H1 (cell line): ENCODE measurements at regions not wholly inside any gene's neighbourhood (a gene's known extent, or its start where the extent isn't known, plus 50 kb on each side); places are given as distances from the start of the nearest gene placed in this dataset.

Experiments used
- CTCF ChIA-PET: fragments of 300-600 bp; sonication (Branson Sonifier 250); formaldehyde crosslinking; loops from one replicate; lab custom pipeline; 2021; ENCODE audit not compliant: partially characterized antibody; lab: Charles Lee
- POLR2A ChIA-PET: fragments of 300-600 bp; sonication (Branson Sonifier 250); formaldehyde crosslinking; loops from one replicate; lab custom pipeline; 2021; ENCODE audit warnings: inconsistent platforms; ENCODE audit not compliant: partially characterized antibody; lab: Charles Lee
- DNase-seq, 2 experiments: peaks; one replicate each; pipeline versions ENCODE4 v3.0.0 to v3.0.0-alpha.2; 2010 to 2022; ENCODE audit warnings: low spot score in 2 of 2, low read depth in 1 of 2, mixed read lengths in 1 of 2
- FAIRE-seq: peaks from 2 replicates; lab custom pipeline; 2011; peaks lifted over from hg19 to GRCh38; lab: Jason Lieb, UNC
- H2AFZ ChIP-seq: 2 replicates; pipeline ENCODE4 v1.8.1; 2012; ENCODE audit warnings: low read length, inconsistent platforms
- H2AK5ac ChIP-seq: 2 replicates; pipeline ENCODE4 v1.6.1; 2013; ENCODE audit warnings: low read depth, low read length
- H2BK120ac ChIP-seq: replicated peaks from 2 replicates; pipeline ENCODE3; 2013; ENCODE audit warnings: low read depth, low read length, inconsistent platforms
- H2BK12ac ChIP-seq: 2 replicates; pipeline ENCODE4 v1.6.1; 2013; ENCODE audit warnings: low read depth, low read length
- H2BK15ac ChIP-seq: 2 replicates; pipeline ENCODE4 v1.6.1; 2013; ENCODE audit warnings: low read length
- H2BK20ac ChIP-seq: 2 replicates; pipeline ENCODE4 v1.6.1; 2013; ENCODE audit warnings: low read length
- H2BK5ac ChIP-seq: 2 replicates; pipeline ENCODE4 v1.6.1; 2013; ENCODE audit warnings: low read depth, low read length
- H3K14ac ChIP-seq: 2 replicates; pipeline ENCODE4 v1.6.1; 2013; ENCODE audit warnings: inconsistent platforms; ENCODE audit not compliant: insufficient read length
- H3K18ac ChIP-seq: 2 replicates; pipeline ENCODE4 v1.6.1; 2013; ENCODE audit warnings: low read length; ENCODE audit errors: extremely low read depth
- H3K23ac ChIP-seq: 2 replicates; pipeline ENCODE4 v1.6.1; 2013; ENCODE audit warnings: inconsistent platforms; ENCODE audit not compliant: insufficient read length
- H3K23me2 ChIP-seq: 2 replicates; pipeline ENCODE4 v1.6.1; 2013; ENCODE audit warnings: low read depth, low read length
- H3K27ac ChIP-seq: 2 replicates; pipeline ENCODE4 v1.6.1; 2011; ENCODE audit warnings: low read depth, low read length, inconsistent platforms
- H3K27me3 ChIP-seq, 4 experiments: replicated peaks in 1 of 4; 1 replicate in 1 of 4; 2 replicates in 3 of 4; pipeline versions ENCODE4 v1.6.1 to v1.8.1; 2011 to 2013; ENCODE audit warnings: low read length in 3 of 4, mild to moderate bottlenecking in 3 of 4, inconsistent platforms in 2 of 4, mixed read lengths in 2 of 4, moderate library complexity in 1 of 4; ENCODE audit not compliant: control insufficient read depth in 3 of 4, insufficient read depth in 3 of 4; ENCODE audit errors: extremely low read depth in 1 of 4
- H3K36me3 ChIP-seq, 4 experiments: 2 replicates each; pipeline versions ENCODE4 v1.6.1 to v1.8.1; 2011 to 2013; ENCODE audit warnings: mild to moderate bottlenecking in 4 of 4, low read length in 3 of 4, moderate library complexity in 2 of 4, control low read depth in 1 of 4, inconsistent platforms in 1 of 4; ENCODE audit not compliant: insufficient read depth in 4 of 4, control insufficient read depth in 2 of 4
- H3K4ac ChIP-seq: replicated peaks from 2 replicates; pipeline ENCODE3; 2013; ENCODE audit warnings: low read length, low read depth, mixed read lengths, inconsistent platforms; ENCODE audit not compliant: insufficient read length
- H3K4me1 ChIP-seq, 4 experiments: replicated peaks in 1 of 4; 1 replicate in 1 of 4; 2 replicates in 3 of 4; pipeline versions ENCODE4 v1.6.1 to v1.8.1; 2011 to 2013; ENCODE audit warnings: low read length in 3 of 4, inconsistent platforms in 2 of 4, mixed read lengths in 1 of 4; ENCODE audit not compliant: insufficient read depth in 4 of 4, control insufficient read depth in 3 of 4
- H3K4me2 ChIP-seq, 2 experiments: 2 replicates each; pipeline versions ENCODE4 v1.6.1 to v1.8.1; 2011 to 2013; ENCODE audit warnings: low read depth in 2 of 2, low read length in 2 of 2, control low read depth in 1 of 2, inconsistent platforms in 1 of 2, mild to moderate bottlenecking in 1 of 2; ENCODE audit not compliant: insufficient read depth in 1 of 2
- H3K4me3 ChIP-seq, 4 experiments: fragments of 200-600, 300-600 bp in 1 of 4; sonication (generic), shearing (Covaris generic), sonication (Bioruptor Twin) in 1 of 4; 2 replicates each; pipeline versions ENCODE4 v1.5.1 to v1.8.1; 2011 to 2016; ENCODE audit warnings: low read length in 4 of 4, low read depth in 3 of 4, control low read depth in 2 of 4, inconsistent platforms in 2 of 4, mild to moderate bottlenecking in 2 of 4, mixed read lengths in 1 of 4, moderate library complexity in 1 of 4; ENCODE audit not compliant: insufficient read depth in 2 of 4; ENCODE audit errors: extremely low read depth in 1 of 4
- H3K56ac ChIP-seq: replicated peaks from 2 replicates; pipeline ENCODE3; 2013; ENCODE audit warnings: low read depth, mild to moderate bottlenecking, mixed read lengths, low read length, inconsistent platforms; ENCODE audit not compliant: insufficient read length
- H3K79me1 ChIP-seq: 2 replicates; pipeline ENCODE4 v1.6.1; 2013; ENCODE audit warnings: low read depth, low read length, control low read depth
- H3K79me2 ChIP-seq, 2 experiments: 2 replicates each; pipeline versions ENCODE4 v1.6.1 to v1.8.1; 2012 to 2013; ENCODE audit warnings: low read length in 2 of 2, mild to moderate bottlenecking in 2 of 2, inconsistent platforms in 1 of 2; ENCODE audit not compliant: insufficient read depth in 2 of 2, control insufficient read depth in 1 of 2
- H3K9ac ChIP-seq, 4 experiments: replicated peaks in 1 of 4; 1 replicate in 1 of 4; 2 replicates in 3 of 4; pipeline versions ENCODE4 v1.6.1 to v1.8.1; 2011 to 2013; ENCODE audit warnings: low read depth in 3 of 4, low read length in 3 of 4, control low read depth in 2 of 4, mild to moderate bottlenecking in 2 of 4, moderate library complexity in 2 of 4, inconsistent platforms in 1 of 4; ENCODE audit errors: extremely low read depth in 1 of 4
- H3K9me3 ChIP-seq, 2 experiments: 2 replicates each; pipeline versions ENCODE4 v1.6.1 to v1.8.1; 2012 to 2013; ENCODE audit warnings: mild to moderate bottlenecking in 2 of 2, moderate library complexity in 2 of 2, control low read depth in 1 of 2, inconsistent platforms in 1 of 2, low read depth in 1 of 2, low read length in 1 of 2, mixed read lengths in 1 of 2; ENCODE audit not compliant: insufficient read depth in 2 of 2
- H4K20me1 ChIP-seq, 2 experiments: replicated peaks in 1 of 2; 2 replicates each; pipeline versions ENCODE3 to v1.8.1; 2011 to 2013; ENCODE audit warnings: inconsistent platforms in 2 of 2, low read length in 2 of 2, mild to moderate bottlenecking in 1 of 2; ENCODE audit not compliant: insufficient read depth in 2 of 2, control insufficient read depth in 1 of 2
- H4K5ac ChIP-seq: 2 replicates; pipeline ENCODE4 v1.6.1; 2013; ENCODE audit warnings: low read length, low read depth, mixed read lengths, inconsistent platforms; ENCODE audit not compliant: insufficient read length
- H4K8ac ChIP-seq: 2 replicates; pipeline ENCODE4 v1.8.0; 2013; ENCODE audit warnings: mild to moderate bottlenecking, moderate library complexity, low read length, inconsistent platforms; ENCODE audit not compliant: insufficient read depth; ENCODE audit errors: extremely low read depth
- H4K91ac ChIP-seq: replicated peaks from 2 replicates; pipeline ENCODE3; 2013; ENCODE audit warnings: low read length, mixed read lengths, inconsistent platforms; ENCODE audit not compliant: insufficient read length
- BCL11A ChIP-seq, 2 experiments: IDR thresholded peaks; one replicate each; pipeline ENCODE4 v1.6.1; 2011; ENCODE audit warnings: low read depth in 2 of 2, low read length in 2 of 2, mild to moderate bottlenecking in 2 of 2
- BRCA1 ChIP-seq: IDR thresholded peaks from 2 replicates; pipeline ENCODE4 v1.6.1; 2012; ENCODE audit warnings: low read depth, low read length, improper control_type of control experiment
- KDM1A ChIP-seq: fragments of 200-600, 300-600 bp; sonication (generic); IDR thresholded peaks from 2 replicates; pipeline ENCODE4 v1.7.1; 2016; ENCODE audit warnings: mild to moderate bottlenecking, low read length, borderline replicate concordance
- MAFK ChIP-seq: IDR thresholded peaks from 2 replicates; pipeline ENCODE4 v1.6.1; 2012; ENCODE audit warnings: low read depth, mild to moderate bottlenecking, improper control_type of control experiment, low read length
- NRF1 ChIP-seq: IDR thresholded peaks from 2 replicates; pipeline ENCODE4 v1.6.1; 2011; ENCODE audit warnings: mild to moderate bottlenecking, low read depth, low read length, improper control_type of control experiment
- ZNF274 ChIP-seq: IDR thresholded peaks from 2 replicates; pipeline ENCODE4 v1.7.0; 2012; ENCODE audit warnings: low read length, borderline replicate concordance; ENCODE audit errors: extremely low read depth
- WGBS, 2 experiments: shearing (Covaris generic) in 1 of 2; methylation state at CpG; one replicate each; pipeline versions ENCODE4 v1.1.6 to v1.1.7; 2013 to 2015; ENCODE audit warnings: low lambda C conversion rate in 2 of 2, mixed read lengths in 2 of 2, inconsistent platforms in 1 of 2, low coverage in 1 of 2, missing lambda C conversion rate in 1 of 2; ENCODE audit not compliant: insufficient replicate concordance in 2 of 2, insufficient coverage in 1 of 2, insufficient read length in 1 of 2; ENCODE audit errors: extremely low coverage in 1 of 2, missing lambda C conversion rate in 1 of 2; 5-methylcytosine and 5-hydroxymethylcytosine counted together
- TF ChIP-seq, protein P1 (sequence below), 3 experiments: IDR thresholded peaks; 1 replicate in 2 of 3; 2 replicates in 1 of 3; pipeline versions ENCODE4 v1.5.1 to v1.6.1; 2011; ENCODE audit warnings: low read length in 3 of 3, mild to moderate bottlenecking in 3 of 3, inconsistent platforms in 2 of 3, low read depth in 1 of 3, moderate library complexity in 1 of 3; ENCODE audit not compliant: insufficient read depth in 1 of 3; ENCODE audit errors: control extremely low read depth in 1 of 3
- TF ChIP-seq, protein P2 (sequence below): IDR thresholded peaks from 2 replicates; pipeline ENCODE4 v1.6.1; 2012; ENCODE audit warnings: low read length, inconsistent platforms

DNA sequence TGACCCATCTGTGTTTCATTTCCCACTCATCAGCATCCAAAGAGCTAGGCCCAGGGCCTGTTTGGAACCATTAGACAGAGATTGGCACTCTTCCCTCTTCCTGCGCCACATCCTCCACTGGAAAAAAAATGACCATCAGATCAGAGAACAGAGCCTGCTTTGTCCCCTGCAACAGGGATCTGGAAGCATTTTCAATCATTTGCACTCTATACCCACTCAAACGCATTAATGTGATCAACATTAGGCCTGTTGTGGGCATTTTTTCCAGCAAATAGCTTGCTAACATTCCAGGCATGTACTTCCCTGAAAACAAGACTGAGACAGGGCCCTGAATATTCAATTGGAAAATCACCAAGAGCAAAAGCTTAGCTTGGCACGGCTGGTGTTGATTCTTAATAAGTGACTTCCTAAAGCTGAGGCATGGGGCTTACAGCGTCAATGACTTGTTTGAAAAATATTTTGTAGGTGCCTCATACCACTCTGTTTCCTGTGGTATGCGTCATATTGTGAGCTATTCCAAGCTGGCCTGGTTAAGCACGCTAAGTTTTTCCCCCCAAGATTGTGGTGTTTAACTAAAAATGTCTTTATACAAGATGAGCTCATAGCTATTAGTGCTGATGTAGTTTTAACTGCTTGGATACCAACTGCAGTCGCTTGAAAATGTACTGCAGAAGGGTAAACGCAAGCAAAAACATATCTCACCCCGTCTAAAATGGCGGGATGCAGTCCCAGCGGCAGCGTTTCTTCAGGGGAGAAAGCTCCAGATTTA lies 404.4 kb downstream of the SPRY2 start:
- Histone ChIP-seq H2BK15ac (no peak overlapping the region), H2BK120ac (no peak overlapping the region), H3K14ac (no peak overlapping the region), H3K9ac (no peak overlapping the region), H2AFZ (0 out of 2 replicates have a peak overlapping the region, but pooled peaks have one; percentile 67), H3K79me2 (no peaks in the 10 kb centered on the region), H2AK5ac (no peak overlapping the region), H3K9me3 (no peaks in the 10 kb centered on the region), H3K4me1 (peaks cover 0 to 3% (median 1%) of the 10 kb centered on the region in 4 experiments; a peak in 1 of 7 replicates), H3K18ac (no peak overlapping the region), H3K27me3 (no peaks in the 10 kb centered on the region), H3K36me3 (no peaks in the 10 kb centered on the region), H4K91ac (no peak overlapping the region), H3K4me2 (no peak overlapping the region), H3K4me3 (no peak overlapping the region), H3K23ac (no peak overlapping the region), H4K20me1 (no peaks in the 10 kb centered on the region), H3K4ac (no peak overlapping the region), H3K79me1 (no peaks in the 10 kb centered on the region), H2BK20ac (no peak overlapping the region), H4K8ac (no peak overlapping the region), H3K27ac (no peak overlapping the region), H2BK12ac (no peak overlapping the region), H2BK5ac (no peak overlapping the region), H3K56ac (no peak overlapping the region), H3K23me2 (no peaks in the 10 kb centered on the region), H4K5ac (no peak overlapping the region)
- 91% methylated on average over 12 of the region's 12 CpGs; no CpG with 5 or more reads in 1 of the 2 experiments for WGBS, 2 experiments
- FAIRE-seq (no peak), DNase-seq (no peak)
- ChIA-PET POLR2A (no interaction called here), CTCF (interaction anchor here (0.8 to 1.8 kb wide), 3 partner anchors 37 to 257 kb away, joined by 3 to 7 read pairs (median 5); no protein-coding TSS in a partner anchor)
- TF ChIP-seq KDM1A (no peak), NRF1 (no peak), BRCA1 (no peak), BCL11A (IDR thresholded peaks at IDR 0.05; ENCODE audit: low read depth in 2 of 2, low read length in 2 of 2) (no peak), MAFK (no peak), ZNF274 (no peak)
- TF ChIP-seq, protein P1, sequence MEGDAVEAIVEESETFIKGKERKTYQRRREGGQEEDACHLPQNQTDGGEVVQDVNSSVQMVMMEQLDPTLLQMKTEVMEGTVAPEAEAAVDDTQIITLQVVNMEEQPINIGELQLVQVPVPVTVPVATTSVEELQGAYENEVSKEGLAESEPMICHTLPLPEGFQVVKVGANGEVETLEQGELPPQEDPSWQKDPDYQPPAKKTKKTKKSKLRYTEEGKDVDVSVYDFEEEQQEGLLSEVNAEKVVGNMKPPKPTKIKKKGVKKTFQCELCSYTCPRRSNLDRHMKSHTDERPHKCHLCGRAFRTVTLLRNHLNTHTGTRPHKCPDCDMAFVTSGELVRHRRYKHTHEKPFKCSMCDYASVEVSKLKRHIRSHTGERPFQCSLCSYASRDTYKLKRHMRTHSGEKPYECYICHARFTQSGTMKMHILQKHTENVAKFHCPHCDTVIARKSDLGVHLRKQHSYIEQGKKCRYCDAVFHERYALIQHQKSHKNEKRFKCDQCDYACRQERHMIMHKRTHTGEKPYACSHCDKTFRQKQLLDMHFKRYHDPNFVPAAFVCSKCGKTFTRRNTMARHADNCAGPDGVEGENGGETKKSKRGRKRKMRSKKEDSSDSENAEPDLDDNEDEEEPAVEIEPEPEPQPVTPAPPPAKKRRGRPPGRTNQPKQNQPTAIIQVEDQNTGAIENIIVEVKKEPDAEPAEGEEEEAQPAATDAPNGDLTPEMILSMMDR (IDR thresholded peaks at IDR 0.05; ENCODE audit: control extremely low read depth in 1 of 3, insufficient read depth in 1 of 3, low read depth in 1 of 3, low read length in 3 of 3): no peak
- TF ChIP-seq, protein P2, sequence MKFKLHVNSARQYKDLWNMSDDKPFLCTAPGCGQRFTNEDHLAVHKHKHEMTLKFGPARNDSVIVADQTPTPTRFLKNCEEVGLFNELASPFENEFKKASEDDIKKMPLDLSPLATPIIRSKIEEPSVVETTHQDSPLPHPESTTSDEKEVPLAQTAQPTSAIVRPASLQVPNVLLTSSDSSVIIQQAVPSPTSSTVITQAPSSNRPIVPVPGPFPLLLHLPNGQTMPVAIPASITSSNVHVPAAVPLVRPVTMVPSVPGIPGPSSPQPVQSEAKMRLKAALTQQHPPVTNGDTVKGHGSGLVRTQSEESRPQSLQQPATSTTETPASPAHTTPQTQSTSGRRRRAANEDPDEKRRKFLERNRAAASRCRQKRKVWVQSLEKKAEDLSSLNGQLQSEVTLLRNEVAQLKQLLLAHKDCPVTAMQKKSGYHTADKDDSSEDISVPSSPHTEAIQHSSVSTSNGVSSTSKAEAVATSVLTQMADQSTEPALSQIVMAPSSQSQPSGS: no peak
